ENCODE measurements at regions not wholly inside any gene's neighbourhood (a gene's known extent, or its start where the extent isn't known, plus 50 kb on each side); places are given as distances from the start of the nearest gene placed in this dataset.

GRCh38 chr17:14011036-14011692 is 58.1 kb upstream of the COX10 start:
- H3K27ac ChIP-seq (replicated peaks in 1 of 4) = no peak overlapping the region
- TF ChIP-seq EP300 (IDR thresholded peaks at IDR 0.05) = no peak
- no peak for TF ChIP-seq POLR2A (IDR thresholded peaks at IDR 0.05; ENCODE audit: low read depth)
- no peak for TF ChIP-seq POLR2AphosphoS5 (IDR thresholded peaks at IDR 0.05)
- peaks cover 0 to 9% (median 0%) of the 10 kb centered on the region in 4 donors for H3K4me1 ChIP-seq
- 59% methylated on average over 5 of the region's 5 CpGs for WGBS
- no peak for DNase-seq (ENCODE audit: extremely low spot score)
- no peaks in the 10 kb centered on the region for H3K9me3 ChIP-seq
- H3K27me3 ChIP-seq = peaks cover 0 to 16% (median 0%) of the 10 kb centered on the region in 4 donors
- H3K36me3 ChIP-seq = no peaks in the 10 kb centered on the region
- no peak overlapping the region for H3K4me3 ChIP-seq
- intact Hi-C loops (cut with DNase I) = no loop called here

- no peak for DNase-seq (ENCODE audit: extremely low spot score)
- intact Hi-C loops (cut with DNase I) = no loop called here
Observed at GRCh38 chr17:14011740-14012405, 57.4 kb upstream of the COX10 start.

GRCh38 chr17:14014657-14015056 is 54.6 kb upstream of the COX10 start:
- H3K36me3 ChIP-seq = no peaks in the 10 kb centered on the region
- peaks cover 0 to 16% (median 0%) of the 10 kb centered on the region in 4 donors for H3K27me3 ChIP-seq
- WGBS = 68% methylated on average over 7 of the region's 7 CpGs
- intact Hi-C loops (cut with DNase I) = no loop called here
- H3K9me3 ChIP-seq = no peaks in the 10 kb centered on the region
- H3K4me3 ChIP-seq = no peak overlapping the region
- H3K27ac ChIP-seq (replicated peaks in 1 of 4) = no peak overlapping the region
- no peak for TF ChIP-seq EP300 (IDR thresholded peaks at IDR 0.05)
- TF ChIP-seq POLR2A (IDR thresholded peaks at IDR 0.05; ENCODE audit: low read depth) = no peak
- TF ChIP-seq POLR2AphosphoS5 (IDR thresholded peaks at IDR 0.05) = no peak
- no peak for TF ChIP-seq CTCF (IDR thresholded peaks at IDR 0.05)
- peaks cover 0 to 9% (median 3%) of the 10 kb centered on the region in 4 donors for H3K4me1 ChIP-seq
- no peak for DNase-seq (ENCODE audit: extremely low spot score)

More at GRCh38 chr17:14011740-14012405, 57.4 kb upstream of the COX10 start:
- Histone ChIP-seq H3K4me1 (peaks cover 0 to 9% (median 0%) of the 10 kb centered on the region in 4 donors), H3K27ac (replicated peaks in 1 of 4) (no peak overlapping the region), H3K9me3 (no peaks in the 10 kb centered on the region), H3K4me3 (no peak overlapping the region), H3K27me3 (peaks cover 0 to 16% (median 0%) of the 10 kb centered on the region in 4 donors), H3K36me3 (no peaks in the 10 kb centered on the region)
- TF ChIP-seq POLR2A (IDR thresholded peaks at IDR 0.05; ENCODE audit: low read depth) = no peak
- TF ChIP-seq CTCF (IDR thresholded peaks at IDR 0.05) = no peak
- TF ChIP-seq EP300 (IDR thresholded peaks at IDR 0.05) = no peak
- TF ChIP-seq POLR2AphosphoS5 (IDR thresholded peaks at IDR 0.05) = no peak
- 45% methylated on average over 4 of the region's 4 CpGs for WGBS

GRCh38 chr17:14015271-14015670 is 54.0 kb upstream of the COX10 start:
- DNase-seq (ENCODE audit: extremely low spot score) = no peak
- H3K9me3 ChIP-seq = no peaks in the 10 kb centered on the region
- intact Hi-C loops (cut with DNase I) = no loop called here
- no peaks in the 10 kb centered on the region for H3K36me3 ChIP-seq
- no peak overlapping the region for H3K27ac ChIP-seq (replicated peaks in 1 of 4)
- H3K27me3 ChIP-seq = peaks cover 0 to 16% (median 0%) of the 10 kb centered on the region in 4 donors
- WGBS = 63% methylated on average over 14 of the region's 14 CpGs
- peaks cover 0 to 9% (median 4%) of the 10 kb centered on the region in 4 donors for H3K4me1 ChIP-seq
- no peak overlapping the region for H3K4me3 ChIP-seq
- TF ChIP-seq POLR2AphosphoS5 (IDR thresholded peaks at IDR 0.05) (no peak), EP300 (IDR thresholded peaks at IDR 0.05) (no peak), POLR2A (IDR thresholded peaks at IDR 0.05; ENCODE audit: low read depth) (no peak), CTCF (IDR thresholded peaks at IDR 0.05) (no peak)

GRCh38 chr17:14016858-14017257 is 52.4 kb upstream of the COX10 start:
- Histone ChIP-seq H3K36me3 (no peaks in the 10 kb centered on the region), H3K4me3 (no peak overlapping the region), H3K27me3 (peaks cover 0 to 16% (median 0%) of the 10 kb centered on the region in 4 donors), H3K27ac (replicated peaks in 1 of 4) (no peak overlapping the region), H3K4me1 (peaks cover 0 to 7% (median 1%) of the 10 kb centered on the region in 4 donors), H3K9me3 (no peaks in the 10 kb centered on the region)
- DNase-seq (ENCODE audit: extremely low spot score) = no peak
- TF ChIP-seq EP300 (IDR thresholded peaks at IDR 0.05) = no peak
- no peak for TF ChIP-seq CTCF (IDR thresholded peaks at IDR 0.05)
- intact Hi-C loops (cut with DNase I) = no loop called here
- 92% methylated on average over 3 of the region's 3 CpGs for whole genome bisulfite sequencing

All from esophagus muscularis mucosa (tissue), 4 donors.